IPS DF 6.9 (cell line): ENCODE measurements at regions not wholly inside any gene's neighbourhood (a gene's known extent, or its start where the extent isn't known, plus 50 kb on each side); places are given as distances from the start of the nearest gene placed in this dataset.

Experiments used
- DNase-seq: peaks from one replicate; pipeline ENCODE4 v3.0.0-alpha.2; 2013; ENCODE audit warnings: low read depth, low spot score
- H3K27ac ChIP-seq: one replicate; pipeline ENCODE4 v1.5.1; 2013; ENCODE audit warnings: low read length, control low read depth
- H3K27me3 ChIP-seq: 2 replicates; pipeline ENCODE4 v1.6.1; 2013; ENCODE audit warnings: mild to moderate bottlenecking, low read length; ENCODE audit not compliant: control insufficient read depth, insufficient read depth
- H3K36me3 ChIP-seq: 2 replicates; pipeline ENCODE4 v1.6.1; 2013; ENCODE audit warnings: low read length; ENCODE audit not compliant: control insufficient read depth, insufficient read depth
- H3K4me1 ChIP-seq: 2 replicates; pipeline ENCODE4 v1.6.1; 2013; ENCODE audit warnings: low read length; ENCODE audit not compliant: control insufficient read depth, insufficient read depth
- H3K4me3 ChIP-seq: 2 replicates; pipeline ENCODE4 v1.5.1; 2013; ENCODE audit warnings: mild to moderate bottlenecking, low read length
- H3K9me3 ChIP-seq: 2 replicates; pipeline ENCODE4 v1.6.1; 2013; ENCODE audit warnings: low read length, inconsistent platforms; ENCODE audit not compliant: control insufficient read depth, insufficient read depth
- WGBS: extraction: QIAGEN DNeasy Blood & Tissue Kit; methylation state at CpG from one replicate; pipeline ENCODE4 v1.1.7; 2013; ENCODE audit warnings: mixed read lengths, missing lambda C conversion rate; ENCODE audit not compliant: insufficient read length, insufficient coverage; 5-methylcytosine and 5-hydroxymethylcytosine counted together

- Histone ChIP-seq H3K9me3 (peaks cover 1% of the 10 kb centered on the region; the same call in 1 of the 2 replicates), H3K4me3 (no peak overlapping the region), H3K27me3 (no peaks in the 10 kb centered on the region), H3K36me3 (no peaks in the 10 kb centered on the region), H3K4me1 (no peaks in the 10 kb centered on the region), H3K27ac (no peak overlapping the region)
- WGBS, result no CpG with 5 or more reads among the region's 1 CpG
- DNase-seq, result no peak
Measured at GRCh38 chr11:22567759-22568158, 57.9 kb downstream of the FANCF start.

- WGBS, result no CpG with 5 or more reads among the region's 2 CpGs
Measured at GRCh38 chr11:22566293-22566692, 59.3 kb downstream of the FANCF start.

DNA sequence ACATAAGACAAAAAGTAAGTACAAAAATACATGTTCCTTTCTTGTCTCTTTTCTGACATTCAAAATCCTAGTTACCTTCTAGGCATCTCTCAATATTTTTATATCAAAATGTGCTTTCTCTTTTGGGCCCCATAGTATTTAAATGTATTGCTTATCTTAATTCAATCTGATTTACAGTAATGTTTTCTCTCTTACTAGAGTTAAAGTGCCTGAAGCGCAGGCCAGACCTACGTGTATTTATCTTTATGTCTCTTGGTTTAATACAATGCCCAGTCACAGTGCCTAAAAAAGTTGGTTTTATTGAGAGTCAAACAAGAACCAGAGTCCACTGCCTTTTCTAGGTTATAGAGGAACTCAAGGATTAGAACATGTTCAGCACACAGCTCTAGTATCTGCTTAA, 64.3 kb downstream of the FANCF start:
- no CpG with 5 or more reads among the region's 2 CpGs for WGBS
- H3K27me3 ChIP-seq, result no peaks in the 10 kb centered on the region
- no peaks in the 10 kb centered on the region for H3K36me3 ChIP-seq
- no peaks in the 10 kb centered on the region for H3K9me3 ChIP-seq
- H3K4me1 ChIP-seq, result no peaks in the 10 kb centered on the region
- no peak overlapping the region for H3K27ac ChIP-seq
- H3K4me3 ChIP-seq, result no peak overlapping the region
- no peak for DNase-seq

More at GRCh38 chr11:22566293-22566692, 59.3 kb downstream of the FANCF start:
- H3K36me3 ChIP-seq, result no peaks in the 10 kb centered on the region
- DNase-seq, result peak; percentile 7
- H3K27me3 ChIP-seq, result no peaks in the 10 kb centered on the region
- no peaks in the 10 kb centered on the region for H3K4me1 ChIP-seq
- peaks cover 1% of the 10 kb centered on the region; the same call in 1 of the 2 replicates for H3K9me3 ChIP-seq
- H3K27ac ChIP-seq, result no peak overlapping the region
- H3K4me3 ChIP-seq, result no peak overlapping the region

- DNase-seq, result no peak
- WGBS, result no CpG with 5 or more reads among the region's 2 CpGs
- no peaks in the 10 kb centered on the region for H3K27me3 ChIP-seq
- no peaks in the 10 kb centered on the region for H3K4me1 ChIP-seq
- no peaks in the 10 kb centered on the region for H3K36me3 ChIP-seq
- H3K9me3 ChIP-seq, result no peaks in the 10 kb centered on the region
- H3K4me3 ChIP-seq, result no peak overlapping the region
- no peak overlapping the region for H3K27ac ChIP-seq
Measured at GRCh38 chr11:22559416-22559815, 66.2 kb downstream of the FANCF start.

GRCh38 chr11:22558664-22559063, 67.0 kb downstream of the FANCF start:
- no peak for DNase-seq

DNA sequence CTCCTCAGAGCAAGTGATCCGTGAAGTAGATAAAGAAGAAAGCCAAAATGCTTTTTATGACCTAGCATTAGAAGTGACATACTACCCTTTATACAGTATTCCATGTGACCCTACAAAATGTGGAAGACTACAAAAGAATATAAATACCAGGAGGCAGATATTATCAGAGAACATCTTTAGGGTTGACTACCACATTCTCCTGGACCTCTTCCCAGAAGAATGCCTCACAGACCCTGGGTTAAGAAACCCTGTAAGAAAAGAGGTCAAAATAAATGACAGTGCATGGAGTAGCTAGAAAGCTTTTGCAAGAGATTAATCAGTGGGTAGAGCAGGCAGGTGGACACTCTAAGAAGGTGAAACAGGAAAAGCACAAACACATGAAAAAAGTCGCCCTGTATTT, 69.2 kb downstream of the FANCF start:
- no peak for DNase-seq
- no peaks in the 10 kb centered on the region for H3K27me3 ChIP-seq
- WGBS, result no CpG with 5 or more reads among the region's 2 CpGs

More at GRCh38 chr11:22558664-22559063, 67.0 kb downstream of the FANCF start:
- no peaks in the 10 kb centered on the region for H3K9me3 ChIP-seq
- no peak overlapping the region for H3K27ac ChIP-seq
- no peaks in the 10 kb centered on the region for H3K27me3 ChIP-seq
- H3K4me3 ChIP-seq, result no peak overlapping the region
- H3K36me3 ChIP-seq, result no peaks in the 10 kb centered on the region
- WGBS, result no CpG with 5 or more reads among the region's 4 CpGs
- H3K4me1 ChIP-seq, result no peaks in the 10 kb centered on the region

GRCh38 chr11:22555881-22556280, 69.7 kb downstream of the FANCF start:
- H3K9me3 ChIP-seq, result no peaks in the 10 kb centered on the region
- no CpG with 5 or more reads among the region's 1 CpG for WGBS
- no peaks in the 10 kb centered on the region for H3K4me1 ChIP-seq
- H3K27me3 ChIP-seq, result no peaks in the 10 kb centered on the region
- H3K4me3 ChIP-seq, result no peak overlapping the region
- no peak for DNase-seq
- no peaks in the 10 kb centered on the region for H3K36me3 ChIP-seq
- H3K27ac ChIP-seq, result no peak overlapping the region

More for the DNA sequence above, 69.2 kb downstream of the FANCF start:
- Histone ChIP-seq H3K4me3 (no peak overlapping the region), H3K27ac (no peak overlapping the region), H3K9me3 (no peaks in the 10 kb centered on the region), H3K36me3 (no peaks in the 10 kb centered on the region), H3K4me1 (no peaks in the 10 kb centered on the region)

DNA sequence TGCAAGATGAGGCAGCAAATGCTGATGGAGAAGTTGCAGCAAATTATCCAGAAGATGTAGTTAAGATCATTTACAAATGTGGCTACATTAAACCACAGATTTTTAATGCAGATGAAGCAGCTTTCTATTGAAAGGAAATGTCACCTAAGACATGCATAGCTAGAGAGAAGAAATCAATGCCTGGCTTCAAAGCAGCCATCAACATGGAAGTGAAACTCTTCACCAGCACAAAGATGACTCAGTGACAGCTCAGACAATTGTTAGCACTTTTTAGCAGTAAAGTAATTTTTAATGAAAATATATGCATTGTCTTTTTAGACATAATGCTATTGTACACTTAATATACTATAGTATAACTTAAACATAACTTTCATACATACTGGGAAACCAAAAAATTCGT, 71.4 kb downstream of the FANCF start:
- Histone ChIP-seq H3K9me3 (no peaks in the 10 kb centered on the region), H3K4me3 (no peak overlapping the region), H3K4me1 (no peaks in the 10 kb centered on the region), H3K27me3 (no peaks in the 10 kb centered on the region), H3K36me3 (no peaks in the 10 kb centered on the region), H3K27ac (no peak overlapping the region)
- DNase-seq, result no peak
- no CpG with 5 or more reads among the region's 1 CpG for WGBS

DNA sequence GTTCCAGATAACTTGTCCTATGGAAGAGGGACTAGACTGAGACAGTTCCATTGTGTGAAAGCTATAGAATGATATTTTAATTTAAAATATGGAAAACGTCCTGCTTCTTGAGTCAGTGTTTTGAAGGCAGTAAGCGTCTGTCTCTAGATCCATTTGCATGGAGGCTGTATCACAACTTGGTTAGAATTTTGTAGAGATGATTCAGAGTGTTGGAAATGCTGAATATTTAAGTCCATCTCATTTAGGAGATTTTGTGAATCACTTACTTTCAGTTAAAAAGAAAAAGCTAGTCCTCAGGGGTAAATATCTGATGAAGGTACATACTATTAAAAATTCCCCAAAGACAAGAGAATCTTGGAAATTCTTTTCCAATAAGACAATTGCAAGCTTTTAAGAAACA, 72.7 kb downstream of the FANCF start:
- Histone ChIP-seq H3K4me1 (no peaks in the 10 kb centered on the region), H3K9me3 (no peaks in the 10 kb centered on the region), H3K4me3 (no peak overlapping the region), H3K36me3 (no peaks in the 10 kb centered on the region), H3K27me3 (no peaks in the 10 kb centered on the region), H3K27ac (no peak overlapping the region)
- DNase-seq, result no peak
- no CpG with 5 or more reads among the region's 2 CpGs for WGBS

GRCh38 chr11:22546746-22547145, 78.9 kb downstream of the FANCF start:
- no peak for DNase-seq
- H3K9me3 ChIP-seq, result no peaks in the 10 kb centered on the region
- no CpG with 5 or more reads among the region's 1 CpG for WGBS
- H3K27ac ChIP-seq, result no peak overlapping the region
- H3K4me1 ChIP-seq, result no peaks in the 10 kb centered on the region
- no peaks in the 10 kb centered on the region for H3K27me3 ChIP-seq
- H3K4me3 ChIP-seq, result no peak overlapping the region
- no peaks in the 10 kb centered on the region for H3K36me3 ChIP-seq

GRCh38 chr11:22543261-22543660, 82.4 kb downstream of the FANCF start:
- Histone ChIP-seq H3K36me3 (no peaks in the 10 kb centered on the region), H3K27me3 (no peaks in the 10 kb centered on the region), H3K4me3 (no peak overlapping the region), H3K9me3 (no peaks in the 10 kb centered on the region), H3K4me1 (no peaks in the 10 kb centered on the region), H3K27ac (no peak overlapping the region)
- WGBS, result no CpG with 5 or more reads among the region's 4 CpGs
- no peak for DNase-seq
